Endothelial cell (in vitro differentiated cells): ENCODE measurements at regions not wholly inside any gene's neighbourhood (a gene's known extent, or its start where the extent isn't known, plus 50 kb on each side); places are given as distances from the start of the nearest gene placed in this dataset.

Source experiments
- DNase-seq: peaks from one replicate; pipeline ENCODE4 v3.0.0; 2021; ENCODE audit warnings: low spot score
- H3K27ac Mint-ChIP-seq: one replicate; pipeline ENCODE4 v1.8.0; 2021; ENCODE audit warnings: mixed read lengths, inconsistent platforms; ENCODE audit not compliant: unreplicated experiment
- H3K27me3 Mint-ChIP-seq: one replicate; pipeline ENCODE4 v1.8.0; 2021; ENCODE audit warnings: mild to moderate bottlenecking, moderate library complexity, mixed read lengths, inconsistent platforms; ENCODE audit not compliant: unreplicated experiment
- H3K36me3 Mint-ChIP-seq: one replicate; pipeline ENCODE4 v1.8.0; 2021; ENCODE audit warnings: mild to moderate bottlenecking, low read depth, mixed read lengths, inconsistent platforms; ENCODE audit not compliant: unreplicated experiment
- H3K4me1 Mint-ChIP-seq: one replicate; pipeline ENCODE4 v1.8.0; 2021; ENCODE audit warnings: mild to moderate bottlenecking, mixed read lengths, inconsistent platforms; ENCODE audit not compliant: unreplicated experiment
- H3K4me3 Mint-ChIP-seq: one replicate; pipeline ENCODE4 v1.8.0; 2021; ENCODE audit warnings: mild to moderate bottlenecking, mixed read lengths, inconsistent platforms; ENCODE audit not compliant: unreplicated experiment
- H3K9me3 Mint-ChIP-seq: one replicate; pipeline ENCODE4 v1.8.0; 2021; ENCODE audit warnings: mixed read lengths, inconsistent platforms; ENCODE audit not compliant: unreplicated experiment
- CTCF ChIP-seq: fragments of 200-600 bp; sonication (generic); IDR thresholded peaks from one replicate; pipeline ENCODE4 v1.5.0; 2021; ENCODE audit warnings: antibody characterized with exemption; ENCODE audit not compliant: unreplicated experiment

- H3K4me3 Mint-ChIP-seq, result no peak overlapping the region
Observed at GRCh38 chr5:167014401-167015056, 1276.9 kb upstream of the WWC1 start.

DNA sequence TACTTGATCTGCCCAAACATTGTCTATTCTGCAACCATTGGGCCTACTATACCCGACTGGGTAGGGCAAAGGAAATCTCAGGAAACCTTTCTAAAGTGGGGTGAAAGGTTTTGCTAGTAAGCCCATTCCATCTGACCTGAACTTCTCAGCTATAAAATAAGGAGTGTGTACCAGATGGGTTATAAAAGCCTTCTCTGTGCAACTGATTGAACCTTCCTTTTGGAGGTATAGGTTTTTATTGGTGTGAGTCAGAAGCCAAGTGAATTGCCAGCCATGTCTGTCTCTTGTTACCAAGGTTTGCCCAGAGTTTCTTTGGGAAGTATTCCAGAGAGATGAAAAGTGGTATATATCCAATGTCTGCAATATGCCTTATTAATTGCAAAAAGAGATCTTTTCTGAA is 1271.0 kb upstream of the WWC1 start:
- Mint-ChIP-seq H3K36me3 (no peaks in the 10 kb centered on the region), H3K9me3 (no peaks in the 10 kb centered on the region), H3K27me3 (no peaks in the 10 kb centered on the region), H3K4me1 (peaks cover 3% of the 10 kb centered on the region), H3K4me3 (no peak overlapping the region), H3K27ac (no peak overlapping the region)
- no peak for TF ChIP-seq CTCF
- no peak for DNase-seq

More at GRCh38 chr5:167014401-167015056, 1276.9 kb upstream of the WWC1 start:
- TF ChIP-seq CTCF, result no peak
- DNase-seq, result no peak
- H3K36me3 Mint-ChIP-seq, result no peaks in the 10 kb centered on the region
- no peak overlapping the region for H3K27ac Mint-ChIP-seq
- H3K4me1 Mint-ChIP-seq, result peaks cover 3% of the 10 kb centered on the region
- no peaks in the 10 kb centered on the region for H3K27me3 Mint-ChIP-seq
- no peaks in the 10 kb centered on the region for H3K9me3 Mint-ChIP-seq

- H3K4me3 Mint-ChIP-seq, result no peak overlapping the region
Observed at GRCh38 chr5:167029488-167029887, 1262.0 kb upstream of the WWC1 start.

GRCh38 chr5:167030500-167031120 is 1260.8 kb upstream of the WWC1 start:
- TF ChIP-seq CTCF, result peak; percentile 76
- Mint-ChIP-seq H3K36me3 (no peaks in the 10 kb centered on the region), H3K9me3 (no peaks in the 10 kb centered on the region), H3K27me3 (no peaks in the 10 kb centered on the region), H3K4me3 (no peak overlapping the region), H3K4me1 (no peaks in the 10 kb centered on the region), H3K27ac (no peak overlapping the region)
- peak; percentile 60 for DNase-seq

More at GRCh38 chr5:167029488-167029887, 1262.0 kb upstream of the WWC1 start:
- Mint-ChIP-seq H3K4me1 (no peaks in the 10 kb centered on the region), H3K9me3 (no peaks in the 10 kb centered on the region), H3K27ac (no peak overlapping the region), H3K27me3 (no peaks in the 10 kb centered on the region), H3K36me3 (no peaks in the 10 kb centered on the region)
- DNase-seq, result no peak
- TF ChIP-seq CTCF, result no peak

- DNase-seq, result no peak
- no peak overlapping the region for H3K4me3 Mint-ChIP-seq
- H3K36me3 Mint-ChIP-seq, result no peaks in the 10 kb centered on the region
- H3K27ac Mint-ChIP-seq, result no peak overlapping the region
- no peaks in the 10 kb centered on the region for H3K9me3 Mint-ChIP-seq
- H3K27me3 Mint-ChIP-seq, result no peaks in the 10 kb centered on the region
- H3K4me1 Mint-ChIP-seq, result no peaks in the 10 kb centered on the region
- no peak for TF ChIP-seq CTCF
Observed at GRCh38 chr5:167036585-167036984, 1254.9 kb upstream of the WWC1 start.
